Fibroblast of lung (primary cell): ENCODE measurements at regions not wholly inside any gene's neighbourhood (a gene's known extent, or its start where the extent isn't known, plus 50 kb on each side); places are given as distances from the start of the nearest gene placed in this dataset.

Experiments used
- DNase-seq, 2 donors: peaks; one replicate each; pipeline versions ENCODE4 v3.0.0 to v3.0.0-alpha.2; 2010; ENCODE audit warnings: low read depth in 2 of 2
- H2AFZ ChIP-seq: 2 replicates; pipeline ENCODE4 v1.5.1; 2012; ENCODE audit warnings: low read length, control low read depth, inconsistent platforms
- H3K27ac ChIP-seq: 2 replicates; pipeline ENCODE4 v1.5.1; 2011; ENCODE audit warnings: low read length, control low read depth; ENCODE audit not compliant: insufficient read depth
- H3K27me3 ChIP-seq: 2 replicates; pipeline ENCODE4 v1.5.1; 2011; ENCODE audit warnings: mild to moderate bottlenecking, low read length; ENCODE audit not compliant: control insufficient read depth, insufficient read depth
- H3K36me3 ChIP-seq: 2 replicates; pipeline ENCODE4 v1.5.1; 2011; ENCODE audit warnings: low read length; ENCODE audit not compliant: control insufficient read depth, insufficient read depth
- H3K4me1 ChIP-seq: 2 replicates; pipeline ENCODE4 v1.5.1; 2011; ENCODE audit warnings: low read length; ENCODE audit not compliant: control insufficient read depth, insufficient read depth; ENCODE audit errors: extremely low read depth
- H3K4me2 ChIP-seq: 2 replicates; pipeline ENCODE4 v1.5.1; 2011; ENCODE audit warnings: low read length, control low read depth; ENCODE audit not compliant: insufficient read depth; ENCODE audit errors: extremely low read depth
- H3K4me3 ChIP-seq, 4 experiments: fragments of 200-600 bp in 1 of 4; sonication (generic) in 1 of 4; replicated peaks in 1 of 4; 2 replicates each; pipeline ENCODE4 v1.5.1; 2011 to 2016; ENCODE audit warnings: low read length in 4 of 4, low read depth in 3 of 4, mild to moderate bottlenecking in 3 of 4, control low read depth in 2 of 4, inconsistent platforms in 1 of 4, mixed read lengths in 1 of 4; ENCODE audit not compliant: insufficient read depth in 1 of 4; ENCODE audit errors: control extremely low read depth in 1 of 4
- H3K79me2 ChIP-seq: 2 replicates; pipeline ENCODE4 v1.5.1; 2012; ENCODE audit warnings: mild to moderate bottlenecking, low read length, inconsistent platforms; ENCODE audit not compliant: control insufficient read depth, insufficient read depth
- H3K9ac ChIP-seq: 2 replicates; pipeline ENCODE4 v1.5.1; 2011; ENCODE audit warnings: mild to moderate bottlenecking, low read length, control low read depth; ENCODE audit not compliant: insufficient read depth
- H3K9me3 ChIP-seq: 2 replicates; pipeline ENCODE4 v1.5.1; 2012; ENCODE audit warnings: low read depth, low read length; ENCODE audit not compliant: control insufficient read depth, insufficient read depth
- H4K20me1 ChIP-seq: 2 replicates; pipeline ENCODE4 v1.5.1; 2011; ENCODE audit warnings: low read length; ENCODE audit not compliant: control insufficient read depth, insufficient read depth; ENCODE audit errors: extremely low read depth
- CTCF ChIP-seq, 2 donors: IDR thresholded peaks in 1 of 2; conservative IDR thresholded peaks in 1 of 2; 1 replicate in 1 of 2; 2 replicates in 1 of 2; pipeline ENCODE4 v1.5.1; 2011 to 2012; ENCODE audit warnings: low read length in 2 of 2, control low read depth in 1 of 2, inconsistent platforms in 1 of 2, low read depth in 1 of 2, mild to moderate bottlenecking in 1 of 2
- EZH2 ChIP-seq: IDR thresholded peaks from 2 replicates; pipeline ENCODE4 v1.5.1; 2012; ENCODE audit warnings: low read length, control low read depth, mild to moderate bottlenecking; ENCODE audit errors: missing control alignments

DNA sequence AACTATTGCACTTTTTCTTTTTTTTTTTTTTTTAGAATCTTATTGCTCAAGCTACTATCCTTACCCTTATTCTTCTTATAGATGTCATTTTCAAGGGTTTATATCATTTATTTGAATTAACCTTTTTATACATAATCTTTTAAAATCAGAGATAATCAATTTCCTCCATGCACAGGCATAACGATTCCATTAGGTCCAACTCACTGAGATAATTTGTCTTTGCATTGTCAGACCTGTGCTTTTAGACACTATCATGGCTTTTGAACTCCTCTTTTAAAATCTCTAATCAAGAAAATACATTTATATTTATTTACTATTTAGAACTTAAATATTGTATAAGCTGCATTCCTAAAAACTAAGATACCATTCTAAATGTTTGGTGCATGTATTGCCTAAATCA is 1454.9 kb downstream of the ZPLD1 start:
- Histone ChIP-seq H3K27ac (no peak overlapping the region), H3K27me3 (no peaks in the 10 kb centered on the region), H2AFZ (no peak overlapping the region), H3K9me3 (no peaks in the 10 kb centered on the region), H3K9ac (no peak overlapping the region), H3K79me2 (no peaks in the 10 kb centered on the region), H3K36me3 (no peaks in the 10 kb centered on the region), H3K4me3 (no peak overlapping the region), H3K4me1 (no peaks in the 10 kb centered on the region), H3K4me2 (no peak overlapping the region), H4K20me1 (no peaks in the 10 kb centered on the region)
- DNase-seq, result no peak
- no peak for TF ChIP-seq CTCF (conservative IDR thresholded peaks at IDR 0.05 in 1 of 2, IDR thresholded peaks at IDR 0.05 in 1 of 2; ENCODE audit: low read depth in 1 of 2, low read length in 2 of 2)
- no peak for TF ChIP-seq EZH2

DNA sequence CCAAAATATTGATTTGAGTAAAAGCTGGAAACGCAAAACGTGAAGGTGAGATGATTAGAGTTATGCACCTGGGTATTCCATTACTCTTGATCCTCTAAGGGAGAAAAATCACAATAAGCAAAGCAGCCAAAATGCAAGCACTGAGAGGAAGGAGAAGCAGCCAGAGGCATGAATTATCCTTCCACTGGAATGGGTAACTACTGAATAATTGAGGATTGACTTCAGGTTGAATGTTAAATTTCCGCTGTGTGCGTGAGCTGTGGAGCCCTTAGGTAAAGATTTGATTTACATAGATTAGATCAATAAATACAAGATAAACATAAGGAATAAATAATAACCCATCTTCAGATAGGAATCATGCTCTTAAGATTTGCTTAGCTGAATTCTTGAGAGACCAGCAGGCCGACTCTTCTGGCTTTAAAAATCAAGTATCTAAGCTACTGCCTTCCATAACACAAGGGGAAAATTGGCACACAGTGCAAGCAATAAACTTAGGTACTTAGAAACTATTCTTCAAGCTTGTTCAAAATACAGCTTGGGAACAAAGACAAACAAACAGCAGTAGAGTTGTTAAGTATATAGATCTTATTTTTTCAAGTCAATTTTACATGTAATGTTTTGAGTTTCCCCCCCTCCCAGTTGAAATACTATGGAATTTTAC is 1459.5 kb downstream of the ZPLD1 start:
- no peaks in the 10 kb centered on the region for H3K27me3 ChIP-seq
- no peak overlapping the region for H3K9ac ChIP-seq
- no peak overlapping the region for H3K4me3 ChIP-seq
- H3K4me2 ChIP-seq, result no peak overlapping the region
- TF ChIP-seq EZH2, result no peak
- no peak for TF ChIP-seq CTCF (conservative IDR thresholded peaks at IDR 0.05 in 1 of 2, IDR thresholded peaks at IDR 0.05 in 1 of 2; ENCODE audit: low read depth in 1 of 2, low read length in 2 of 2)
- no peaks in the 10 kb centered on the region for H3K79me2 ChIP-seq
- H3K36me3 ChIP-seq, result no peaks in the 10 kb centered on the region
- DNase-seq, result no peak
- no peaks in the 10 kb centered on the region for H3K9me3 ChIP-seq
- no peak overlapping the region for H3K27ac ChIP-seq
- H4K20me1 ChIP-seq, result no peaks in the 10 kb centered on the region
- H2AFZ ChIP-seq, result no peak overlapping the region
- H3K4me1 ChIP-seq, result no peaks in the 10 kb centered on the region

- Histone ChIP-seq H3K4me3 (no peak overlapping the region), H3K9ac (no peak overlapping the region), H3K27ac (no peak overlapping the region), H4K20me1 (no peaks in the 10 kb centered on the region), H3K27me3 (no peaks in the 10 kb centered on the region), H3K79me2 (no peaks in the 10 kb centered on the region), H3K36me3 (no peaks in the 10 kb centered on the region), H3K9me3 (no peaks in the 10 kb centered on the region), H2AFZ (no peak overlapping the region), H3K4me2 (no peak overlapping the region), H3K4me1 (no peaks in the 10 kb centered on the region)
- no peak for DNase-seq
- TF ChIP-seq CTCF (conservative IDR thresholded peaks at IDR 0.05 in 1 of 2, IDR thresholded peaks at IDR 0.05 in 1 of 2; ENCODE audit: low read depth in 1 of 2, low read length in 2 of 2), result no peak
- TF ChIP-seq EZH2, result no peak
Measured at GRCh38 chr3:103899328-103899727, 1464.5 kb downstream of the ZPLD1 start.
